ENCODE measurements at regions not wholly inside any gene's neighbourhood (a gene's known extent, or its start where the extent isn't known, plus 50 kb on each side); places are given as distances from the start of the nearest gene placed in this dataset.

GRCh38 chr3:137174514-137174913 is 216.7 kb downstream of the IL20RB start:
- H3K27me3 ChIP-seq (ENCODE audit: low read length) = no peaks in the 10 kb centered on the region
- H3K36me3 ChIP-seq (ENCODE audit: low read length) = no peaks in the 10 kb centered on the region
- no peaks in the 10 kb centered on the region for H3K79me2 ChIP-seq (ENCODE audit: insufficient read depth, low read length)
- H3K9ac ChIP-seq (ENCODE audit: low read length) = no peak overlapping the region
- no peaks in the 10 kb centered on the region for H3K9me2 ChIP-seq (replicated peaks; ENCODE audit: insufficient read depth, low read length)
- H3K4me2 ChIP-seq (ENCODE audit: low read depth, low read length, poor library complexity, severe bottlenecking) = no peak overlapping the region
- no peaks in the 10 kb centered on the region for H4K20me1 ChIP-seq (ENCODE audit: low read depth, low read length)
- no peaks in the 10 kb centered on the region for H3F3A ChIP-seq (ENCODE audit: insufficient read depth)
- H3K27ac ChIP-seq (ENCODE audit: low read depth, low read length) = no peak overlapping the region
- no peak for TF ChIP-seq EZH2phosphoT487 (conservative IDR thresholded peaks at IDR 0.05; ENCODE audit: low read length)
- no peak for TF ChIP-seq CTCF (IDR thresholded peaks at IDR 0.05; ENCODE audit: insufficient read depth, low read length, poor library complexity, severe bottlenecking)
- no peaks in the 10 kb centered on the region for H3K9me3 ChIP-seq (ENCODE audit: insufficient read depth, low read length)
- H3K4me3 ChIP-seq (ENCODE audit: insufficient read depth, low read length, poor library complexity, severe bottlenecking) = no peak overlapping the region
- H2AFZ ChIP-seq (ENCODE audit: low read depth, low read length, severe bottlenecking) = no peak overlapping the region

GRCh38 chr3:137180220-137180619 is 222.4 kb downstream of the IL20RB start:
- Histone ChIP-seq H3K4me2 (ENCODE audit: low read depth, low read length, poor library complexity, severe bottlenecking) (no peak overlapping the region), H3K27me3 (ENCODE audit: low read length) (no peaks in the 10 kb centered on the region), H3K27ac (ENCODE audit: low read depth, low read length) (no peak overlapping the region), H3K79me2 (ENCODE audit: insufficient read depth, low read length) (no peaks in the 10 kb centered on the region), H3K4me3 (ENCODE audit: insufficient read depth, low read length, poor library complexity, severe bottlenecking) (no peak overlapping the region), H3K9ac (ENCODE audit: low read length) (no peak overlapping the region), H3K9me2 (replicated peaks; ENCODE audit: insufficient read depth, low read length) (no peaks in the 10 kb centered on the region), H2AFZ (ENCODE audit: low read depth, low read length, severe bottlenecking) (no peak overlapping the region), H3F3A (ENCODE audit: insufficient read depth) (no peaks in the 10 kb centered on the region), H3K9me3 (ENCODE audit: insufficient read depth, low read length) (no peaks in the 10 kb centered on the region), H3K36me3 (ENCODE audit: low read length) (no peaks in the 10 kb centered on the region), H4K20me1 (ENCODE audit: low read depth, low read length) (no peaks in the 10 kb centered on the region)
- TF ChIP-seq EZH2phosphoT487 (conservative IDR thresholded peaks at IDR 0.05; ENCODE audit: low read length) = no peak
- no peak for TF ChIP-seq CTCF (IDR thresholded peaks at IDR 0.05; ENCODE audit: insufficient read depth, low read length, poor library complexity, severe bottlenecking)

- no peaks in the 10 kb centered on the region for H3K9me3 ChIP-seq (ENCODE audit: insufficient read depth, low read length)
- no peak overlapping the region for H2AFZ ChIP-seq (ENCODE audit: low read depth, low read length, severe bottlenecking)
- no peak overlapping the region for H3K4me3 ChIP-seq (ENCODE audit: insufficient read depth, low read length, poor library complexity, severe bottlenecking)
- H3K9me2 ChIP-seq (replicated peaks; ENCODE audit: insufficient read depth, low read length) = no peaks in the 10 kb centered on the region
- no peak overlapping the region for H3K4me2 ChIP-seq (ENCODE audit: low read depth, low read length, poor library complexity, severe bottlenecking)
- H3K27ac ChIP-seq (ENCODE audit: low read depth, low read length) = no peak overlapping the region
- H3K27me3 ChIP-seq (ENCODE audit: low read length) = no peaks in the 10 kb centered on the region
- H3K79me2 ChIP-seq (ENCODE audit: insufficient read depth, low read length) = no peaks in the 10 kb centered on the region
- no peaks in the 10 kb centered on the region for H4K20me1 ChIP-seq (ENCODE audit: low read depth, low read length)
- H3K36me3 ChIP-seq (ENCODE audit: low read length) = no peaks in the 10 kb centered on the region
- H3K9ac ChIP-seq (ENCODE audit: low read length) = no peak overlapping the region
- H3F3A ChIP-seq (ENCODE audit: insufficient read depth) = no peaks in the 10 kb centered on the region
- TF ChIP-seq CTCF (IDR thresholded peaks at IDR 0.05; ENCODE audit: insufficient read depth, low read length, poor library complexity, severe bottlenecking) (no peak), EZH2phosphoT487 (conservative IDR thresholded peaks at IDR 0.05; ENCODE audit: low read length) (no peak)
Measured at GRCh38 chr3:137191133-137191923, 233.5 kb downstream of the IL20RB start.

All from SU-DHL-6 (cell line).